ENCODE measurements at regions not wholly inside any gene's neighbourhood (a gene's known extent, or its start where the extent isn't known, plus 50 kb on each side); places are given as distances from the start of the nearest gene placed in this dataset.
A peak's percentile ranks its signal among the peaks of the same experiment; 100 is the strongest.

- DNase-seq (no peak), ATAC-seq (no peak)
- Histone ChIP-seq H3K4me3 (no peak overlapping the region), H3K4me1 (peaks cover 0 to 17% (median 3%) of the 10 kb centered on the region in 9 donors), H3K9me3 (no peaks in the 10 kb centered on the region), H3K36me3 (no peaks in the 10 kb centered on the region), H3K27ac (no peak overlapping the region), H3K27me3 (no peaks in the 10 kb centered on the region)
- 93 to 95% methylated on average over 4 of the region's 4 CpGs for WGBS, 2 donors
- intact Hi-C loops (cut with DNase I): loop anchor here in 6 of 10 donors (10.0 kb wide), 5 partner anchors 123 to 1483 kb away; no protein-coding TSS in a partner anchor
- no peak for TF ChIP-seq CTCF (IDR thresholded peaks at IDR 0.05)
Measured at GRCh38 chr18:55092166-55092565, 132.9 kb upstream of the CCDC68 start.

GRCh38 chr18:55090564-55091188, 131.4 kb upstream of the CCDC68 start:
- H3K4me3 ChIP-seq: no peak overlapping the region
- DNase-seq: no peak
- TF ChIP-seq CTCF (IDR thresholded peaks at IDR 0.05): no peak
- no peaks in the 10 kb centered on the region for H3K9me3 ChIP-seq
- peaks cover 0 to 13% (median 0%) of the 10 kb centered on the region in 9 donors for H3K4me1 ChIP-seq
- no peak for ATAC-seq
- intact Hi-C loops (cut with DNase I): loop anchor here in 6 of 10 donors (10.0 kb wide), 5 partner anchors 124 to 1484 kb away; no protein-coding TSS in a partner anchor
- no peaks in the 10 kb centered on the region for H3K36me3 ChIP-seq
- 57 to 73% methylated on average over 3 of the region's 3 CpGs for WGBS, 2 donors
- H3K27ac ChIP-seq: no peak overlapping the region
- no peaks in the 10 kb centered on the region for H3K27me3 ChIP-seq

- no peak for DNase-seq
- no peak overlapping the region for H3K27ac ChIP-seq
- ATAC-seq: no peak
- no peaks in the 10 kb centered on the region for H3K36me3 ChIP-seq
- peaks cover 0 to 13% (median 0%) of the 10 kb centered on the region in 9 donors for H3K4me1 ChIP-seq
- no peaks in the 10 kb centered on the region for H3K27me3 ChIP-seq
- no peak overlapping the region for H3K4me3 ChIP-seq
- WGBS, 2 donors: 88 to 90% methylated on average over 3 of the region's 3 CpGs
- TF ChIP-seq CTCF (IDR thresholded peaks at IDR 0.05): no peak
- intact Hi-C loops (cut with DNase I): loop anchor here in 6 of 10 donors (10.0 kb wide), 5 partner anchors 125 to 1485 kb away; no protein-coding TSS in a partner anchor
- H3K9me3 ChIP-seq: no peaks in the 10 kb centered on the region
Measured at GRCh38 chr18:55089610-55090009, 130.3 kb upstream of the CCDC68 start.

GRCh38 chr18:55088561-55088960, 129.3 kb upstream of the CCDC68 start:
- ATAC-seq (no peak), DNase-seq (no peak)
- no peaks in the 10 kb centered on the region for H3K36me3 ChIP-seq
- 40 to 50% methylated on average over 3 of the region's 3 CpGs for WGBS, 2 donors
- intact Hi-C loops (cut with DNase I): no loop called here
- H3K27me3 ChIP-seq: no peaks in the 10 kb centered on the region
- no peak overlapping the region for H3K4me3 ChIP-seq
- TF ChIP-seq CTCF (IDR thresholded peaks at IDR 0.05): no peak
- H3K27ac ChIP-seq: peak overlapping the region in 1 of 10 donors; percentile 8
- no peaks in the 10 kb centered on the region for H3K9me3 ChIP-seq
- peaks cover 0 to 13% (median 0%) of the 10 kb centered on the region in 9 donors for H3K4me1 ChIP-seq
